ENCODE measurements at regions not wholly inside any gene's neighbourhood (a gene's known extent, or its start where the extent isn't known, plus 50 kb on each side); places are given as distances from the start of the nearest gene placed in this dataset.

DNA sequence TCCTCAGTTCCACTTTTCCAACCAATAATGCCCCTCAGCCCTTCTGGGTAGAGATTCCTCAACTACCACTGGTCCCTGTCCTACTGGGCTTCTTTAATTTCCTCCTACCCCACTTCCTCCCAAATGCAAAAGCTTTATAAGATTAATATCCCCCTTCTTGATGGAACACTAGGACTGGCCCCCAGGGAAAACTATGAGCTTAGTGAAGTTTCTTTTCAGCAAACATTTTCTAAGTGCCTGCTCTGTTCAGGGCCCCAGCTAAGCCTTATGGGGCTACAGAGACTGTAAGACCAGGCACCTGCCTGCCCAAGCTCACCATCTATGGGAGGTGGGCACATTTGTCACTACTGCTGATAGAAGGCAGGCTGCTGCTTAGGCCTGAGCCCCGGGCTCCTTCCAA, 79.4 kb downstream of the RPLP1 start:
- Histone ChIP-seq H3K36me3 (ENCODE audit: control insufficient read depth, insufficient read depth, low read length) (no peaks in the 10 kb centered on the region), H3K27me3 (ENCODE audit: control insufficient read depth, insufficient read depth, low read length) (peaks cover 9% of the 10 kb centered on the region), H3K9ac (ENCODE audit: insufficient read depth, low read length) (no peak overlapping the region), H3K27ac (ENCODE audit: insufficient read depth, low read length) (no peak overlapping the region), H2AFZ (ENCODE audit: low read length) (no peak overlapping the region), H3K4me2 (ENCODE audit: extremely low read depth, insufficient read depth, low read length) (no peak overlapping the region), H4K20me1 (ENCODE audit: control insufficient read depth, extremely low read depth, insufficient read depth, low read length) (no peaks in the 10 kb centered on the region), H3K4me1 (ENCODE audit: control insufficient read depth, extremely low read depth, insufficient read depth, low read length) (no peaks in the 10 kb centered on the region), H3K4me3 (replicated peaks in 1 of 4; ENCODE audit: control extremely low read depth in 1 of 4, insufficient read depth in 1 of 4, low read depth in 3 of 4, low read length in 4 of 4) (no peak overlapping the region), H3K9me3 (ENCODE audit: control insufficient read depth, insufficient read depth, low read depth, low read length) (no peaks in the 10 kb centered on the region), H3K79me2 (ENCODE audit: control insufficient read depth, insufficient read depth, low read length) (no peaks in the 10 kb centered on the region)
- TF ChIP-seq CTCF (conservative IDR thresholded peaks at IDR 0.05 in 1 of 2, IDR thresholded peaks at IDR 0.05 in 1 of 2; ENCODE audit: low read depth in 1 of 2, low read length in 2 of 2) (no peak), EZH2 (IDR thresholded peaks at IDR 0.05; ENCODE audit: low read length, missing control alignments) (no peak)
- DNase-seq (ENCODE audit: low read depth in 2 of 2), result no peak

GRCh38 chr15:69532856-69533255, 80.2 kb downstream of the RPLP1 start:
- Histone ChIP-seq H3K79me2 (ENCODE audit: control insufficient read depth, insufficient read depth, low read length) (no peaks in the 10 kb centered on the region), H3K9ac (ENCODE audit: insufficient read depth, low read length) (no peak overlapping the region), H3K9me3 (ENCODE audit: control insufficient read depth, insufficient read depth, low read depth, low read length) (no peaks in the 10 kb centered on the region), H3K36me3 (ENCODE audit: control insufficient read depth, insufficient read depth, low read length) (no peaks in the 10 kb centered on the region), H4K20me1 (ENCODE audit: control insufficient read depth, extremely low read depth, insufficient read depth, low read length) (no peaks in the 10 kb centered on the region), H3K27me3 (ENCODE audit: control insufficient read depth, insufficient read depth, low read length) (peaks cover 5% of the 10 kb centered on the region), H2AFZ (ENCODE audit: low read length) (no peak overlapping the region), H3K27ac (ENCODE audit: insufficient read depth, low read length) (no peak overlapping the region), H3K4me1 (ENCODE audit: control insufficient read depth, extremely low read depth, insufficient read depth, low read length) (no peaks in the 10 kb centered on the region), H3K4me2 (ENCODE audit: extremely low read depth, insufficient read depth, low read length) (no peak overlapping the region), H3K4me3 (replicated peaks in 1 of 4; ENCODE audit: control extremely low read depth in 1 of 4, insufficient read depth in 1 of 4, low read depth in 3 of 4, low read length in 4 of 4) (no peak overlapping the region)
- no peak for DNase-seq (ENCODE audit: low read depth in 2 of 2)
- TF ChIP-seq EZH2 (IDR thresholded peaks at IDR 0.05; ENCODE audit: low read length, missing control alignments), result no peak

GRCh38 chr15:69533522-69533921, 80.9 kb downstream of the RPLP1 start:
- H3K27me3 ChIP-seq (ENCODE audit: control insufficient read depth, insufficient read depth, low read length), result peaks cover 5% of the 10 kb centered on the region
- no peaks in the 10 kb centered on the region for H4K20me1 ChIP-seq (ENCODE audit: control insufficient read depth, extremely low read depth, insufficient read depth, low read length)
- no peak overlapping the region for H3K4me3 ChIP-seq (replicated peaks in 1 of 4; ENCODE audit: control extremely low read depth in 1 of 4, insufficient read depth in 1 of 4, low read depth in 3 of 4, low read length in 4 of 4)
- H3K36me3 ChIP-seq (ENCODE audit: control insufficient read depth, insufficient read depth, low read length), result no peaks in the 10 kb centered on the region
- DNase-seq (ENCODE audit: low read depth in 2 of 2), result no peak
- H3K27ac ChIP-seq (ENCODE audit: insufficient read depth, low read length), result no peak overlapping the region
- H3K9ac ChIP-seq (ENCODE audit: insufficient read depth, low read length), result no peak overlapping the region
- no peak overlapping the region for H3K4me2 ChIP-seq (ENCODE audit: extremely low read depth, insufficient read depth, low read length)
- TF ChIP-seq CTCF (conservative IDR thresholded peaks at IDR 0.05 in 1 of 2, IDR thresholded peaks at IDR 0.05 in 1 of 2; ENCODE audit: low read depth in 1 of 2, low read length in 2 of 2), result no peak
- no peak for TF ChIP-seq EZH2 (IDR thresholded peaks at IDR 0.05; ENCODE audit: low read length, missing control alignments)
- no peaks in the 10 kb centered on the region for H3K4me1 ChIP-seq (ENCODE audit: control insufficient read depth, extremely low read depth, insufficient read depth, low read length)
- no peak overlapping the region for H2AFZ ChIP-seq (ENCODE audit: low read length)
- no peaks in the 10 kb centered on the region for H3K79me2 ChIP-seq (ENCODE audit: control insufficient read depth, insufficient read depth, low read length)
- H3K9me3 ChIP-seq (ENCODE audit: control insufficient read depth, insufficient read depth, low read depth, low read length), result no peaks in the 10 kb centered on the region
